Effector memory CD8-positive, alpha-beta T cell (primary cell): ENCODE measurements at regions not wholly inside any gene's neighbourhood (a gene's known extent, or its start where the extent isn't known, plus 50 kb on each side); places are given as distances from the start of the nearest gene placed in this dataset.
"Not testable (repeated sequence)": the region's sequence is repeated elsewhere in the genome, so short reads cannot be mapped to it uniquely, and the experiment has no call there.

ENCODE experiments used
- ATAC-seq: fragments of 150-1000 bp; cut with Tn5 transposase; replicated peaks from 2 replicates; pipeline ENCODE4 v1.10.0; 2021; ENCODE audit warnings: mild to moderate bottlenecking, moderate library complexity
- DNase-seq, 3 experiments: peaks; one replicate each; pipeline ENCODE4 v3.0.0; 2021
- H3K27ac Mint-ChIP-seq, 2 donors: one replicate each; pipeline ENCODE4 v1.8.0; 2022; ENCODE audit warnings: mild to moderate bottlenecking in 2 of 2, mixed read lengths in 2 of 2, moderate library complexity in 2 of 2
- H3K27me3 Mint-ChIP-seq, 2 donors: one replicate each; pipeline ENCODE4 v1.8.0; 2022; ENCODE audit warnings: mixed read lengths in 2 of 2
- H3K36me3 Mint-ChIP-seq: one replicate; pipeline ENCODE4 v1.8.0; 2022; ENCODE audit warnings: mild to moderate bottlenecking, moderate library complexity, mixed read lengths; ENCODE audit not compliant: insufficient read depth
- H3K4me1 Mint-ChIP-seq, 2 donors: one replicate each; pipeline ENCODE4 v1.8.0; 2022; ENCODE audit warnings: low read depth in 2 of 2, mixed read lengths in 2 of 2
- H3K4me3 Mint-ChIP-seq, 2 donors: one replicate each; pipeline ENCODE4 v1.8.0; 2022; ENCODE audit warnings: mild to moderate bottlenecking in 2 of 2, mixed read lengths in 2 of 2, moderate library complexity in 2 of 2
- H3K9me3 Mint-ChIP-seq, 2 donors: one replicate each; pipeline ENCODE4 v1.8.0; 2022; ENCODE audit warnings: mixed read lengths in 2 of 2

GRCh38 chr10:45545150-45545549 is 127.4 kb downstream of the ZFAND4 start:
- no peak overlapping the region for H3K27ac Mint-ChIP-seq
- ATAC-seq: no peak
- H3K4me1 Mint-ChIP-seq: peaks cover 3 to 4% of the 10 kb centered on the region in 2 donors
- H3K36me3 Mint-ChIP-seq: no peaks in the 10 kb centered on the region
- no peak for DNase-seq
- H3K4me3 Mint-ChIP-seq: no peak overlapping the region
- H3K27me3 Mint-ChIP-seq: no peaks in the 10 kb centered on the region
- H3K9me3 Mint-ChIP-seq: no peaks in the 10 kb centered on the region

GRCh38 chr10:45544191-45544590 is 128.4 kb downstream of the ZFAND4 start:
- DNase-seq: no peak
- peaks cover 4 to 8% of the 10 kb centered on the region in 2 donors for H3K4me1 Mint-ChIP-seq
- ATAC-seq: no peak
- no peak overlapping the region for H3K4me3 Mint-ChIP-seq
- no peaks in the 10 kb centered on the region for H3K36me3 Mint-ChIP-seq
- H3K27ac Mint-ChIP-seq: no peak overlapping the region
- H3K9me3 Mint-ChIP-seq: no peaks in the 10 kb centered on the region
- no peaks in the 10 kb centered on the region for H3K27me3 Mint-ChIP-seq

DNA sequence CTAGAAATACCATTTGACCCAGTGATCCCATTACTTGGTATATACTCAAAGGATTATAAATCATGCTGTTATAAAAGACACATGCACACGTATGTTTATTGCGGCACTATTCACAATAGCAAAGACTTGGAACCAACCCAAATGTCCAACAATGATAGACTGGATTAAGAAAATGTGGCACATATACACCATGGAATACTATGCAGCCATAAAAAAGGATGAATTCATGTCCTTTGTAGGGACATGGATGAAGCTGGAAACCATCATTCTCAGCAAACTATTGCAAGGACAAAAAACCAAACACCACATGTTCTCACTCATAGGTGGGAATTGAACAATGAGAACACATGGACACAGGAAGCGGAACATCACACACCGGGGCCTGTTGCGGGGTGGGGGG is 131.5 kb downstream of the ZFAND4 start:
- not testable (repeated sequence) for H3K9me3 Mint-ChIP-seq, H3K27me3 Mint-ChIP-seq, H3K4me3 Mint-ChIP-seq, DNase-seq, ATAC-seq, H3K36me3 Mint-ChIP-seq, H3K27ac Mint-ChIP-seq
- peaks cover 11 to 23% of the 10 kb centered on the region in 2 donors for H3K4me1 Mint-ChIP-seq

DNA sequence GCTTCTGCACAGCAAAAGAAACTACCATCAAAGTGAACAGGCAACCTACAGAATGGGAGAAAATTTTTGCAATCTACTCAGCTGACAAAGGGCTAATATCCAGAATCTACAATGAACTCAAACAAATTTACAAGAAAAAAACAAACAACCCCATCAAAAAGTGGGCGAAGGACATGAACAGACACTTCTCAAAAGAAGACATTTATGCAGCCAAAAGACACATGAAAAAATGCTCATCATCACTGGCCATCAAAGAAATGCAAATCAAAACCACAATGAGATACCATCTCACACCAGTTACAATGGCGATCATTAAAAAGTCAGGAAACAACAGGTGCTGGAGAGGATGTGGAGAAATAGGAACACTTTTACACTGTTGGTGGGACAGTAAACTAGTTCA is 132.0 kb downstream of the ZFAND4 start:
- not testable (repeated sequence) for H3K9me3 Mint-ChIP-seq, ATAC-seq, DNase-seq, H3K36me3 Mint-ChIP-seq, H3K27me3 Mint-ChIP-seq, H3K4me3 Mint-ChIP-seq, H3K27ac Mint-ChIP-seq
- H3K4me1 Mint-ChIP-seq: peaks cover 11 to 23% of the 10 kb centered on the region in 2 donors

- not testable (repeated sequence) for H3K4me3 Mint-ChIP-seq, H3K9me3 Mint-ChIP-seq, ATAC-seq, H3K36me3 Mint-ChIP-seq, H3K27me3 Mint-ChIP-seq, DNase-seq
- Mint-ChIP-seq H3K27ac (peak overlapping the region in 1 of 2 donors; percentile 15), H3K4me1 (peaks cover 11 to 28% of the 10 kb centered on the region in 2 donors)
Observed at GRCh38 chr10:45539569-45539968, 133.0 kb downstream of the ZFAND4 start.

- no peak for ATAC-seq
- Mint-ChIP-seq H3K4me1 (peaks cover 15 to 31% of the 10 kb centered on the region in 2 donors), H3K4me3 (no peak overlapping the region), H3K27ac (no peak overlapping the region), H3K36me3 (peaks cover 15% of the 10 kb centered on the region), H3K9me3 (no peaks in the 10 kb centered on the region), H3K27me3 (no peaks in the 10 kb centered on the region)
- DNase-seq: no peak
Observed at GRCh38 chr10:45534572-45534971, 138.0 kb downstream of the ZFAND4 start.

- Mint-ChIP-seq H3K27ac (peak overlapping the region; percentile 20 to 33), H3K4me1 (peaks cover 19 to 24% of the 10 kb centered on the region in 2 donors), H3K27me3 (no peaks in the 10 kb centered on the region), H3K4me3 (no peak overlapping the region), H3K9me3 (no peaks in the 10 kb centered on the region), H3K36me3 (peaks cover 15% of the 10 kb centered on the region)
- DNase-seq (no peak), ATAC-seq (no peak)
Observed at GRCh38 chr10:45532480-45532879, 140.1 kb downstream of the ZFAND4 start.

DNA sequence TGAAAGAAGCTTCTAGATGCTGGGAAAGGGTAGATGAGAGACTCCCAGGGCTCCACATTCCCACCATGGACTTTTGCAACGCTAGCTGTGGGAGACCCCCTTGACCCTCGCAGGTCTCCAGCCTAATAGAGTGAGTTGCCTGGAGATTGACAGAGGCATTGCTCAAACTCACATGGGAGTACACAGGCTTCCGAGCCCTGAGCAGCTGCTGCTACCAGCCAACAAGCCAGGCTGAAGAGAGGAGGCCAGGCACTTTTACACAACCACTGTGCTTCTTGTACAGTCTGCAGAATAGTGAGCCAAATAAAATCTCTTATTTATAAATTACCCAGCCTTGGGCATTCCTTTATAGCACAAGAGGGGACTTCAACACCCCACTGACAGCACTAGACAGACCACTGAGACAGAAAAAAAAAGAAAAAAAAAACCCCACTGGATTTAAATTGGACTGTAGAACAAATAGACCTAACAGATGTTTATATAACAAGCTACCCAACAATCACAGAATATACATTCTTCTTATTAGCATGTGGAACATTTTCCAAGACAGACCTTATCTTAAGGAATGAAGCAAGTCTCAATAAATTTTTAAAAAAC is 146.2 kb downstream of the ZFAND4 start:
- DNase-seq (no peak), ATAC-seq (no peak)
- Mint-ChIP-seq H3K9me3 (no peaks in the 10 kb centered on the region), H3K36me3 (peaks cover 11% of the 10 kb centered on the region), H3K4me1 (peaks cover 31% of the 10 kb centered on the region in 2 donors), H3K27ac (no peak overlapping the region), H3K27me3 (no peaks in the 10 kb centered on the region), H3K4me3 (no peak overlapping the region)

- no peaks in the 10 kb centered on the region for H3K9me3 Mint-ChIP-seq
- ATAC-seq (no peak), DNase-seq (no peak)
- H3K4me1 Mint-ChIP-seq: peaks cover 18 to 22% of the 10 kb centered on the region in 2 donors
- H3K36me3 Mint-ChIP-seq: peaks cover 3% of the 10 kb centered on the region
- no peak overlapping the region for H3K4me3 Mint-ChIP-seq
- H3K27ac Mint-ChIP-seq: no peak overlapping the region
- H3K27me3 Mint-ChIP-seq: no peaks in the 10 kb centered on the region
Observed at GRCh38 chr10:45520476-45520875, 146.5 kb downstream of the ALOX5 start.

- no peaks in the 10 kb centered on the region for H3K27me3 Mint-ChIP-seq
- no peaks in the 10 kb centered on the region for H3K36me3 Mint-ChIP-seq
- no peak for DNase-seq
- no peak for ATAC-seq
- no peak overlapping the region for H3K27ac Mint-ChIP-seq
- H3K9me3 Mint-ChIP-seq: no peaks in the 10 kb centered on the region
- no peak overlapping the region for H3K4me3 Mint-ChIP-seq
- peaks cover 16 to 23% of the 10 kb centered on the region in 2 donors for H3K4me1 Mint-ChIP-seq
Observed at GRCh38 chr10:45518741-45519140, 144.7 kb downstream of the ALOX5 start.

GRCh38 chr10:45515630-45516029 is 141.6 kb downstream of the ALOX5 start:
- no peak for ATAC-seq
- Mint-ChIP-seq H3K36me3 (no peaks in the 10 kb centered on the region), H3K27ac (peak overlapping the region in 1 of 2 donors; percentile 57), H3K4me3 (no peak overlapping the region), H3K27me3 (no peaks in the 10 kb centered on the region), H3K9me3 (no peaks in the 10 kb centered on the region), H3K4me1 (peaks cover 16 to 20% of the 10 kb centered on the region in 2 donors)
- no peak for DNase-seq

DNA sequence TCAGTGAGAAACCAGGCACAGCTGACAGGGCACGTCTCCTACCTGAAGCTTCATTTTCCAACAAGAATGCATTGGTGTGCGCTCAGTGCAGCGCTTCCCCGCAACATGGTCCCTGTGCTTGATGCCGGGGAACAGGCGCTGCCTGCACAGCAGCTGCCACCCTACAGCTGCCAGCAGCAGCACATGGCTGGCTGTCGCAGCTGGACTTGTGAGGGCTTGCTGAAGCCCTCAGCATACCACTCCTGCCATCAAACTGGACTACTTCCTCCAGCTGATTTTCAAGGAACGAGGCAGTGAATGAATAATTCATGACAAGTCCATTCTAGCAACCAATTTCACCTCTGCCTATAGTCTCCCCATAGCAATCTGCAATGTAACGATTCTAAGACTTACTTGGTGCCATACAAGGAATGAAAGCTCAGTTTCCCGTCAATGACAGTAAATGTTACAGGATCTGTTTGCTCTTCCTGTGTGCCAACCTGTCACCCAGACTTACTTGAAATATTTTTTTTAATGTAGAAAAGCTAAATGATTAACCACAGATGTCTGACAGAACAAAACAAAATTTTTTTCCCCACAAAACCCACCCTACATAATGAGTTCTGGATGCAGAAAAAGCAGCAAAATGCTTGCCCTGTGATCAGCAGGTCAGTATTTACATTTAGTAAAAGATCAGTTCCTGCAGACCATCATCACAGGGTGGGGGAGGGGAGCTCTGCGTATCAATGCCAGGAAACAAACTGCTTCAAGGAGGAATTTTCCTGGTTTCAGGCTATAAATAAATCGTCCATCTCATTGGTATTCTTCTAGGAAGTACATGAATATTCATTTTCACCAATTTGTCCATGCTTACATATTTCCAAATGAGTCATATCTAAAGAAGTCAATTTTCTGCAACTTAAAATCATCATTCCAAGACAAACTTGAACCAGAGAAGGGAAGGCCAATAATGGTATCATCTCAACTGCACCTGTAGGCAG is 140.6 kb downstream of the ALOX5 start:
- Mint-ChIP-seq H3K27ac (no peak overlapping the region), H3K9me3 (no peaks in the 10 kb centered on the region), H3K27me3 (no peaks in the 10 kb centered on the region), H3K4me3 (no peak overlapping the region), H3K36me3 (no peaks in the 10 kb centered on the region), H3K4me1 (peaks cover 17 to 22% of the 10 kb centered on the region in 2 donors)
- ATAC-seq: no peak
- no peak for DNase-seq

GRCh38 chr10:45513551-45513950 is 139.5 kb downstream of the ALOX5 start:
- Mint-ChIP-seq H3K4me1 (peaks cover 15 to 22% of the 10 kb centered on the region in 2 donors), H3K4me3 (no peak overlapping the region), H3K27me3 (no peaks in the 10 kb centered on the region), H3K36me3 (no peaks in the 10 kb centered on the region), H3K9me3 (no peaks in the 10 kb centered on the region), H3K27ac (no peak overlapping the region)
- no peak for DNase-seq
- ATAC-seq: no peak

DNA sequence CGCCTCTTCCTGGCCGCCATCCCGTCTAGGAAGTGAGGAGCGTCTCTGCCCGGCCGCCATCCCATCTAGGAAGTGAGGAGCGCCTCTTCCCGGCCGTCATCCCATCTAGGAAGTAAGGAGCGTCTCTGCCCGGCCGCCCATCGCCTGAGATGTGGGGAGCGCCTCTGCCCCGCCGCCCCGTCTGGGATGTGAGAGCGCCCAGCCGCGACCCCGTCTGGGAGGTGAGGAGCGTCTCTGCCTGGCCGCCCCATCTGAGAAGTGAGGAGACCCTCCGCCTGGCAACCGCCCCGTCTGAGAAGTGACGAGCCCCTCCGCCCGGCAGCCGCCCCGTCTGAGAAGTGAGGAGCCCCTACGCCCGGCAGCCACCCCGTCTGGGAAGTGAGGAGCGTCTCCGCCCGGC is 137.9 kb downstream of the ALOX5 start:
- H3K27me3 Mint-ChIP-seq, DNase-seq, H3K36me3 Mint-ChIP-seq, H3K27ac Mint-ChIP-seq, H3K4me3 Mint-ChIP-seq, ATAC-seq, H3K9me3 Mint-ChIP-seq: not testable (repeated sequence)
- peaks cover 12 to 20% of the 10 kb centered on the region in 2 donors for H3K4me1 Mint-ChIP-seq
